ENCODE measurements at regions not wholly inside any gene's neighbourhood (a gene's known extent, or its start where the extent isn't known, plus 50 kb on each side); places are given as distances from the start of the nearest gene placed in this dataset.

- TF ChIP-seq POLR2A (IDR thresholded peaks at IDR 0.05), result no peak
- TF ChIP-seq CTCF (IDR thresholded peaks at IDR 0.05), result peak in 1 of 12 donors; percentile 8
Measured at GRCh38 chr10:3512263-3512662, 272.7 kb downstream of the KLF6 start.

Data from heart left ventricle (tissue), 13 donors.